MM.1S (cell line): ENCODE measurements at regions not wholly inside any gene's neighbourhood (a gene's known extent, or its start where the extent isn't known, plus 50 kb on each side); places are given as distances from the start of the nearest gene placed in this dataset.

ENCODE experiments used
- DNase-seq: peaks from one replicate; pipeline ENCODE4 v3.0.0-alpha.2; 2015
- H2AFZ ChIP-seq: fragments of 300-600 bp; sonication (generic); 2 replicates; pipeline ENCODE4 v1.6.0; 2016; ENCODE audit warnings: antibody characterized with exemption, low read length
- H3F3A ChIP-seq: fragments of 300-600 bp; sonication (generic); 2 replicates; pipeline ENCODE4 v1.6.1; 2016; ENCODE audit warnings: mild to moderate bottlenecking, antibody characterized with exemption, low read length, moderate library complexity, mixed read lengths; ENCODE audit not compliant: insufficient read depth
- H3K27ac ChIP-seq: fragments of 300-600 bp; sonication (generic); 2 replicates; pipeline ENCODE4 v1.5.1; 2016; ENCODE audit warnings: mild to moderate bottlenecking, low read length
- H3K27me3 ChIP-seq: fragments of 300-600 bp; sonication (generic); replicated peaks from 2 replicates; pipeline ENCODE4 v1.6.0; 2016; ENCODE audit warnings: low read length; ENCODE audit not compliant: insufficient read depth
- H3K36me3 ChIP-seq: fragments of 300-600 bp; sonication (generic); replicated peaks from 2 replicates; pipeline ENCODE4 v1.6.1; 2016; ENCODE audit warnings: mild to moderate bottlenecking, low read length, mixed read lengths; ENCODE audit not compliant: insufficient read depth
- H3K4me1 ChIP-seq: fragments of 300-600 bp; sonication (generic); 2 replicates; pipeline ENCODE4 v1.6.1; 2016; ENCODE audit warnings: low read length, mixed read lengths
- H3K4me2 ChIP-seq: fragments of 300-600 bp; sonication (generic); 2 replicates; pipeline ENCODE4 v1.6.0; 2016; ENCODE audit warnings: low read depth, low read length
- H3K4me3 ChIP-seq: fragments of 300-600 bp; sonication (generic); 2 replicates; pipeline ENCODE4 v1.5.1; 2016; ENCODE audit warnings: low read length, mixed read lengths
- H3K79me2 ChIP-seq: fragments of 300-600 bp; sonication (generic); 2 replicates; pipeline ENCODE4 v1.6.1; 2016; ENCODE audit warnings: mixed run types, low read length, mixed read lengths
- H3K9ac ChIP-seq: fragments of 300-600 bp; sonication (generic); 2 replicates; pipeline ENCODE4 v1.6.1; 2016; ENCODE audit warnings: low read length, mixed read lengths
- H3K9me2 ChIP-seq: fragments of 300-600 bp; sonication (generic); replicated peaks from 2 replicates; pipeline ENCODE4 v1.6.1; 2016; ENCODE audit warnings: mild to moderate bottlenecking, low read length, mixed read lengths; ENCODE audit not compliant: insufficient read depth
- H3K9me3 ChIP-seq: fragments of 300-600 bp; sonication (generic); replicated peaks from 2 replicates; pipeline ENCODE4 v1.6.1; 2016; ENCODE audit warnings: mild to moderate bottlenecking, low read length, mixed read lengths; ENCODE audit not compliant: insufficient read depth
- H4K20me1 ChIP-seq: fragments of 300-600 bp; sonication (generic); 2 replicates; pipeline ENCODE4 v1.6.1; 2016; ENCODE audit warnings: mild to moderate bottlenecking, low read length, moderate library complexity, mixed read lengths; ENCODE audit not compliant: insufficient read depth
- EZH2 ChIP-seq: fragments of 300-600 bp; sonication (generic); optimal IDR thresholded peaks from 2 replicates; pipeline ENCODE3; 2017; ENCODE audit warnings: low read depth, mild to moderate bottlenecking, antibody characterized with exemption, low read length, mixed read lengths
- EZH2phosphoT487 ChIP-seq: fragments of 300-600 bp; sonication (generic); IDR thresholded peaks from 2 replicates; pipeline ENCODE4 v1.6.1; 2018; ENCODE audit warnings: antibody characterized with exemption, low read length
- TF ChIP-seq, protein P1 (sequence below): fragments of 300-600 bp; sonication (generic); IDR thresholded peaks from 2 replicates; pipeline ENCODE4 v1.5.1; 2016; ENCODE audit warnings: antibody characterized with exemption, low read length, mixed read lengths

DNA sequence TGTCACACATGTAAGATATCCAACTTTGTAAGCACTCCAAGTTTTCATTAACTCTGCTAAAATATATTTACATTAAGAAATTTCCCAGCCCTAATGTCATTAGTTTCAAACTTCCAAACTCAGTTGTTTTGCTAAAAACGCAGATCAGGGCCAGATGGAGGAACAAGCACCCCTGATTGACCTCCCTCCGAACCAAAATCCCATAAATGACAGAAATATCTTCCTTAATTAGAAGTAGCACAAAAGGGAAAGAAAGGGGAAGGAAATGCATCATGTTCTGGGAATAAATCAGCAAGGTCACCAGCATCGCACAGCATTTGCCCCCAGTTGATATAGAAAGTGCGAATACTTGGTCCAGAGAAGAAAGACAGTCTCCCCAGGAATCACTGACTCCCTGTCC, 61.4 kb upstream of the RUFY1 start:
- no peak overlapping the region for H3K4me3 ChIP-seq
- H3K4me1 ChIP-seq, result no peaks in the 10 kb centered on the region
- DNase-seq, result no peak
- H3K9me2 ChIP-seq, result no peaks in the 10 kb centered on the region
- H3K9me3 ChIP-seq, result no peaks in the 10 kb centered on the region
- H3K36me3 ChIP-seq, result no peaks in the 10 kb centered on the region
- peaks cover 58% of the 10 kb centered on the region for H3K27me3 ChIP-seq
- H3F3A ChIP-seq, result no peaks in the 10 kb centered on the region
- no peak for TF ChIP-seq EZH2
- no peak for TF ChIP-seq EZH2phosphoT487
- TF ChIP-seq, protein P1, sequence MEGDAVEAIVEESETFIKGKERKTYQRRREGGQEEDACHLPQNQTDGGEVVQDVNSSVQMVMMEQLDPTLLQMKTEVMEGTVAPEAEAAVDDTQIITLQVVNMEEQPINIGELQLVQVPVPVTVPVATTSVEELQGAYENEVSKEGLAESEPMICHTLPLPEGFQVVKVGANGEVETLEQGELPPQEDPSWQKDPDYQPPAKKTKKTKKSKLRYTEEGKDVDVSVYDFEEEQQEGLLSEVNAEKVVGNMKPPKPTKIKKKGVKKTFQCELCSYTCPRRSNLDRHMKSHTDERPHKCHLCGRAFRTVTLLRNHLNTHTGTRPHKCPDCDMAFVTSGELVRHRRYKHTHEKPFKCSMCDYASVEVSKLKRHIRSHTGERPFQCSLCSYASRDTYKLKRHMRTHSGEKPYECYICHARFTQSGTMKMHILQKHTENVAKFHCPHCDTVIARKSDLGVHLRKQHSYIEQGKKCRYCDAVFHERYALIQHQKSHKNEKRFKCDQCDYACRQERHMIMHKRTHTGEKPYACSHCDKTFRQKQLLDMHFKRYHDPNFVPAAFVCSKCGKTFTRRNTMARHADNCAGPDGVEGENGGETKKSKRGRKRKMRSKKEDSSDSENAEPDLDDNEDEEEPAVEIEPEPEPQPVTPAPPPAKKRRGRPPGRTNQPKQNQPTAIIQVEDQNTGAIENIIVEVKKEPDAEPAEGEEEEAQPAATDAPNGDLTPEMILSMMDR, result no peak
- no peak overlapping the region for H3K9ac ChIP-seq
- H4K20me1 ChIP-seq, result no peaks in the 10 kb centered on the region
- H2AFZ ChIP-seq, result no peak overlapping the region
- no peak overlapping the region for H3K27ac ChIP-seq
- H3K4me2 ChIP-seq, result no peak overlapping the region
- H3K79me2 ChIP-seq, result no peaks in the 10 kb centered on the region

DNA sequence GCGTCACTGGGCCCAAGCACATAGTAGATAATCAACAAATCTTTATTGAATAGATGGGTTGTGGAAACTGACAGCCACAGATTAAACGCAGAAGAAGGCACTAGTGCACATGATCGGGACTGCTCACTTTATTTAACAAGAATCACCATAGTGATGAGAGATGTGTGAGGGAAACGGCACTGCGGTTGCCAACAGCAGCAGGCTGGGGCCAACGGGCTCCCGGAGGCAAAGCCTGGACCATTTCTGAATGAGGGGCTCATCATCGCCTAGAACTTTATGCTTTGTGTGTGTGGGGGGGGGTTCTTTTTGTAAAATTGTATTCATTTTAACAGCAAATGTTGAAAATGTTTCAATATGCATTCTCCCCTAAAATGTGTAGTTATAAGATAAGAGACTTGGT, 61.9 kb upstream of the RUFY1 start:
- Histone ChIP-seq H3F3A (no peaks in the 10 kb centered on the region), H3K9me3 (no peaks in the 10 kb centered on the region), H4K20me1 (no peaks in the 10 kb centered on the region), H3K79me2 (no peaks in the 10 kb centered on the region), H3K4me1 (no peaks in the 10 kb centered on the region), H3K4me2 (no peak overlapping the region), H3K9ac (no peak overlapping the region), H3K27me3 (peaks cover 59% of the 10 kb centered on the region), H2AFZ (no peak overlapping the region), H3K4me3 (no peak overlapping the region), H3K36me3 (no peaks in the 10 kb centered on the region), H3K27ac (no peak overlapping the region), H3K9me2 (no peaks in the 10 kb centered on the region)
- no peak for TF ChIP-seq EZH2
- TF ChIP-seq, protein P1, result no peak
- TF ChIP-seq EZH2phosphoT487, result no peak
- DNase-seq, result no peak

DNA sequence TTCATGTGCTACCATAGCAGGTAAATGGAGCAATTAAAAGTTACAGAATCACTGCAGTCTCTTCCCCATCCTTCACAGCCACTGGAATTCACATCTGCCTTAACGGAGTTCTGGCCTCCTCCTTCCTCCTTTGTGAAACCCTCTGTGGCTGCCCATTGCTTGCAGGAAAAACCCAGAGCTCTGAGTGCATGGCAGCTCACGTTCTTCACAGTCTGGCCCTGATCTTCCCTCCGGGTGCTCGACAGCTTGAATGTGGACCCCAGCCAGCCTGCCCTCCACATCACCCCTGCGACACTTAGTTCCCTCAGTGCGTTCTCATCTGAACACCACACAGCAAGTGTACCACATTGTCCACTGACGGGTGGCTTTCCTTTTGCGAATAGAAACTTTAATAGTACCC, 63.2 kb upstream of the RUFY1 start:
- H3K27ac ChIP-seq, result no peak overlapping the region
- H3K9ac ChIP-seq, result no peak overlapping the region
- H3F3A ChIP-seq, result no peaks in the 10 kb centered on the region
- peaks cover 59% of the 10 kb centered on the region for H3K27me3 ChIP-seq
- H3K36me3 ChIP-seq, result no peaks in the 10 kb centered on the region
- H2AFZ ChIP-seq, result no peak overlapping the region
- H3K9me3 ChIP-seq, result no peaks in the 10 kb centered on the region
- no peak for DNase-seq
- H3K4me2 ChIP-seq, result no peak overlapping the region
- no peaks in the 10 kb centered on the region for H3K4me1 ChIP-seq
- no peaks in the 10 kb centered on the region for H3K9me2 ChIP-seq
- H4K20me1 ChIP-seq, result no peaks in the 10 kb centered on the region
- H3K4me3 ChIP-seq, result no peak overlapping the region
- TF ChIP-seq, protein P1, result no peak
- TF ChIP-seq EZH2 (no peak), EZH2phosphoT487 (no peak)
- no peaks in the 10 kb centered on the region for H3K79me2 ChIP-seq
